ENCODE measurements at regions not wholly inside any gene's neighbourhood (a gene's known extent, or its start where the extent isn't known, plus 50 kb on each side); places are given as distances from the start of the nearest gene placed in this dataset.
"Not testable (repeated sequence)": the region's sequence is repeated elsewhere in the genome, so short reads cannot be mapped to it uniquely, and the experiment has no call there.

- Histone ChIP-seq H3K4me1 (no peaks in the 10 kb centered on the region), H3K27ac (no peak overlapping the region), H3K36me3 (ENCODE audit: insufficient read depth in 1 of 2, low read depth in 1 of 2) (no peaks in the 10 kb centered on the region), H3K27me3 (ENCODE audit: insufficient read depth in 3 of 3, low read length in 2 of 3) (no peaks in the 10 kb centered on the region), H3K4me3 (no peak overlapping the region), H3K9me3 (no peaks in the 10 kb centered on the region)
- DNase-seq (no peak), ATAC-seq (no peak)
- TF ChIP-seq CTCF (IDR thresholded peaks at IDR 0.05), result no peak
- intact Hi-C loops (cut with DNase I), result no loop called here
- 73 to 80% (median 79%) methylated on average over 3 of the region's 3 CpGs for WGBS, 3 donors
These were observed 419.8 kb upstream of the NFIA start for GRCh38 chr1:60662486-60663044.

GRCh38 chr1:60657926-60658325, 424.4 kb upstream of the NFIA start:
- Histone ChIP-seq H3K36me3 (ENCODE audit: insufficient read depth in 1 of 2, low read depth in 1 of 2) (no peaks in the 10 kb centered on the region), H3K9me3 (no peaks in the 10 kb centered on the region), H3K27me3 (ENCODE audit: insufficient read depth in 3 of 3, low read length in 2 of 3) (no peaks in the 10 kb centered on the region), H3K27ac (no peak overlapping the region), H3K4me1 (no peaks in the 10 kb centered on the region), H3K4me3 (no peak overlapping the region)
- ATAC-seq (no peak), DNase-seq (no peak)
- no peak for TF ChIP-seq CTCF (IDR thresholded peaks at IDR 0.05)
- WGBS, 3 donors, result 87 to 93% (median 90%) methylated on average over 4 of the region's 4 CpGs
- intact Hi-C loops (cut with DNase I), result no loop called here

- 42 to 49% (median 42%) methylated on average over 2 of the region's 2 CpGs for WGBS, 3 donors
- H3K4me3 ChIP-seq, result no peak overlapping the region
- H3K27me3 ChIP-seq (ENCODE audit: insufficient read depth in 3 of 3, low read length in 2 of 3), result no peaks in the 10 kb centered on the region
- H3K27ac ChIP-seq, result no peak overlapping the region
- ATAC-seq (no peak), DNase-seq (no peak)
- TF ChIP-seq CTCF (IDR thresholded peaks at IDR 0.05), result no peak
- H3K9me3 ChIP-seq, result no peaks in the 10 kb centered on the region
- H3K36me3 ChIP-seq (ENCODE audit: insufficient read depth in 1 of 2, low read depth in 1 of 2), result no peaks in the 10 kb centered on the region
- intact Hi-C loops (cut with DNase I), result no loop called here
- H3K4me1 ChIP-seq, result no peaks in the 10 kb centered on the region
These were observed 426.5 kb upstream of the NFIA start for GRCh38 chr1:60655679-60656355.

GRCh38 chr1:60640033-60640551, 442.3 kb upstream of the NFIA start:
- 93 to 94% (median 93%) methylated on average over 22 to 32 of the region's 32 CpGs for WGBS, 3 donors
- intact Hi-C loops (cut with DNase I); H3K27me3 ChIP-seq (ENCODE audit: insufficient read depth in 3 of 3, low read length in 2 of 3); H3K4me3 ChIP-seq; H3K27ac ChIP-seq; H3K4me1 ChIP-seq; DNase-seq; ATAC-seq; H3K9me3 ChIP-seq; H3K36me3 ChIP-seq (ENCODE audit: insufficient read depth in 1 of 2, low read depth in 1 of 2): not testable (repeated sequence)

GRCh38 chr1:60639287-60639686, 443.1 kb upstream of the NFIA start:
- Histone ChIP-seq H3K27me3 (ENCODE audit: insufficient read depth in 3 of 3, low read length in 2 of 3) (no peaks in the 10 kb centered on the region), H3K27ac (no peak overlapping the region), H3K4me3 (no peak overlapping the region), H3K9me3 (no peaks in the 10 kb centered on the region), H3K36me3 (ENCODE audit: insufficient read depth in 1 of 2, low read depth in 1 of 2) (no peaks in the 10 kb centered on the region), H3K4me1 (no peaks in the 10 kb centered on the region)
- no peak for TF ChIP-seq CTCF (IDR thresholded peaks at IDR 0.05)
- no peak for ATAC-seq
- no peak for DNase-seq
- intact Hi-C loops (cut with DNase I), result no loop called here

All from psoas muscle (tissue), 7 donors.